ENCODE measurements at regions not wholly inside any gene's neighbourhood (a gene's known extent, or its start where the extent isn't known, plus 50 kb on each side); places are given as distances from the start of the nearest gene placed in this dataset.

DNA sequence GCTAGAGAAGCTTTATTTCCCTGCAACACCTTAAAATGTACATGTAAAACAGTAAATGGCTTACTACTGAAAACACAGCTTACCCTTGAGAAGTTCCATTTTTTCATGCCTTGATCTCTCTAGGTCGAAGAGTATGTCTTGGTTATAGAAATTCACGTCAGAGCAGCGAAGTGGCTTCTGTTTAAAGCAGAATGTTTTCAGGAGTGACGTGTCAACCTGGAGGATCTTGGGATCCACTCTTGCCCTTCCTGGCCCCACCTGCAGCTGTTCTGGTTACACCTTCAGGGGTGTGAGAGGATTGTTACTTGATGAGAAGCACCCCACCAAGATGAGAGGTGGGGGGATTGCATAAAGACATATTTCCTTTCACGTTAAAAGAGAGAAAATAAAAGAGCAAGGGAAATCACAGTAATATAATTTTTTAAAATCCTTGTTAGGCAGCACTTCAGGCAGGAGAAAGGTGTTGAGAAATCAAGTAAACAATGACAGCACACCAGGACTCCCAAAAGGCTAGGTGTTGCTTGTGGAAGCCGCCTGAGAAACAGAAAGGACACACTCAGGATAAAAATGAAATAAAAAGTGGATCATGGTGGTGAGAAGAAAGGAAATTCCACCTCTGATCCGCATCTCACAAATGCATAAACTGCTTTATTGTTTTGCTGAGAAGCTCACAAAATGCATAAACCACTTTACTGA is 149.7 kb downstream of the UNC5CL start:
- WGBS, 2 experiments = 96% methylated on average over 6 to 7 of the region's 7 CpGs
- no peaks in the 10 kb centered on the region for H3K9me3 ChIP-seq (ENCODE audit: control insufficient read depth, low read length)
- peaks cover 5% of the 10 kb centered on the region for H3K4me1 ChIP-seq (ENCODE audit: control insufficient read depth, insufficient read depth, low read length)
- no peaks in the 10 kb centered on the region for H3K27me3 ChIP-seq (ENCODE audit: control insufficient read depth, insufficient read depth, low read length, poor library complexity, severe bottlenecking)
- H3K36me3 ChIP-seq (ENCODE audit: control insufficient read depth, insufficient read depth, low read length) = no peaks in the 10 kb centered on the region
- no peak overlapping the region for H3K27ac ChIP-seq (ENCODE audit: insufficient read depth, low read depth, low read length, poor library complexity, severe bottlenecking)
- no peak overlapping the region for H3K4me3 ChIP-seq (ENCODE audit: insufficient read depth, low read depth, low read length)

DNA sequence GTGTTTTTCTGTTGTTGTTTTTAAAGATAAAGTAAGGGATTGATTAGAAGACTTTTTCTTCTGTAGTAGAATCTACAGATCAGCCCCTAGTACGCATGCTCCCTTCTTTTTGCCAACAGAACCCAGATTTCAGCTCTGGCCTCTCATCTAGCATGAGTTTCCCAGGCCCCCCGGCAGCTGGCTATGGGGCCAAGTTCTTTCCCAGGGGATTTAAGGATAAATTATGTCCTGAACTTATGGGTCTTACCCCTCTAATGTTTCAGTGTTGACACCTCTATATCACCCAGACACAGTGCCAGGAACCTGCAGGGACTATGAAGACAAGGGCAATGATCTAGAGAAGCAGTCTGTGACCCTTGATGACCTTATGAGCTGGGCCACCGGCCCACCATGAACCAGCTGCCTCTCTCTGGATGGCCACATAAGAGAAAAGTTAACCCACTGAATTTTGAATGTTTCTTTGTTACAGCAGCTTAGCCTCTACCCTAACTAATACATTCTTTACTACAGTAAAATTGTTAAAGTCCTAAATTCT is 150.5 kb downstream of the UNC5CL start:
- H3K27me3 ChIP-seq (ENCODE audit: control insufficient read depth, insufficient read depth, low read length, poor library complexity, severe bottlenecking) = no peaks in the 10 kb centered on the region
- H3K27ac ChIP-seq (ENCODE audit: insufficient read depth, low read depth, low read length, poor library complexity, severe bottlenecking) = no peak overlapping the region
- H3K36me3 ChIP-seq (ENCODE audit: control insufficient read depth, insufficient read depth, low read length) = no peaks in the 10 kb centered on the region
- no peak overlapping the region for H3K4me3 ChIP-seq (ENCODE audit: insufficient read depth, low read depth, low read length)
- peaks cover 5% of the 10 kb centered on the region for H3K4me1 ChIP-seq (ENCODE audit: control insufficient read depth, insufficient read depth, low read length)
- WGBS, 2 experiments = 91 to 94% methylated on average over 3 of the region's 3 CpGs
- H3K9me3 ChIP-seq (ENCODE audit: control insufficient read depth, low read length) = no peaks in the 10 kb centered on the region

DNA sequence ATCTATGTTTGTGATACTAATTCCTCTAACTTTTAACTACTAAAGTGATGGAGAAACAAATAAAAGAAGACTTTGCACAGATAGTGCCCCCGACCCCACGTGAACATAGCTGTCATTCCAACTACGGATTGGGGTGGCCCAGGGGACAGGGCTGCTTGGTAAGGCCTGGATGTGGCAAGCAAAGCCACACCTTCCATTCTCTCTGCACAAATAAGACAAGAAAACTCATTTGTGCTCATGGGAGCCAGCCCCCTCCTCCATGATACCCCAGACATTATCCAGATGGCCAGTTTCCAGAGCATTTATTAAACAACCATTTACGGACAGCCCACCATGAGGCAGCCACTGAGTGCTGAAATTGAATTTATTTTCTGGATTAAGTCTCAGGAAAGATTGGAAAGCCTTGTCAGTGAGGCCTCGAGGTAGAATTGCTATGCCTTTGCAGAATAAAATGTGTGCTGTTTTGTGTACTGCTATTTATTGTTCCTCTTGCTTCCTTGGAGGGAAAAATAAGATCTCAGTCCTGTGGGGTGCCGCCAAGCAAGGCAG is 151.2 kb downstream of the UNC5CL start:
- Histone ChIP-seq H3K36me3 (ENCODE audit: control insufficient read depth, insufficient read depth, low read length) (no peaks in the 10 kb centered on the region), H3K4me3 (ENCODE audit: insufficient read depth, low read depth, low read length) (no peak overlapping the region), H3K27ac (ENCODE audit: insufficient read depth, low read depth, low read length, poor library complexity, severe bottlenecking) (no peak overlapping the region), H3K4me1 (ENCODE audit: control insufficient read depth, insufficient read depth, low read length) (peaks cover 5% of the 10 kb centered on the region), H3K27me3 (ENCODE audit: control insufficient read depth, insufficient read depth, low read length, poor library complexity, severe bottlenecking) (no peaks in the 10 kb centered on the region), H3K9me3 (ENCODE audit: control insufficient read depth, low read length) (no peaks in the 10 kb centered on the region)
- 96% methylated on average over 6 of the region's 6 CpGs for WGBS, 2 experiments

DNA sequence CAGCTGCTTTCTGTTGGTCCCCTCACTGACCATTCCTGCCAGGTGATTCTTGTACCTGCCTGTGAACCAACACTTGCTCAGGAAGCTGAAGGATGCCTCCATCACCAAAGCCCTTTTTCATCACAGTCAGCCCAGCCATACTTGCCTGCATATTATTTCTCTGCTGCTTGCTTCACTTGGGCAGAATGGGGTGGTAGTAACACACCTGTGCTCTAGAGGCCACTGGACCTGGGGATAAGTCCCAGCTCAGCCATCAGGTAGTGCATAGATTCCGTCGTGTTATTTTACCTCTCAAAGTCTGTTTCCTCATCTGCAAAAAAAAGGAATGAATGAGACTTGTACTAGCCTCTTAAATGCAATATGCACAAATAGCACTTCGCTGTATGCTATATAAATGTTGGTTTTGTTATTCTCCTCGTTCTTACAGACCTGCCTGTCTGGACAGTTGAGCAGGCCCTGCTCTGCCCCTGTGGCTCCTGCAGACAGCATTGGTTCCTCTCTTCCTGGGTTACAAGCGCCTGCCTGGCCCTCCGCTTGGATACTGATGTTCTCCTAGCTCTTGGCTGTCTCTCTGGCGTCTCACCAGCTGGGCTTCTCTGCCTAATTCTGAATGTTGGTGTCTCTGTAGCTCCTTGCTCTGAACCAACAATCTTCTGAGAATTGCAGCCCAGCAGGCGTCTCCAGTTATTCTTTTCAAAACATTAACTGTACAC is 151.8 kb downstream of the UNC5CL start:
- no peaks in the 10 kb centered on the region for H3K27me3 ChIP-seq (ENCODE audit: control insufficient read depth, insufficient read depth, low read length, poor library complexity, severe bottlenecking)
- 91 to 93% methylated on average over 8 of the region's 8 CpGs for WGBS, 2 experiments
- H3K4me1 ChIP-seq (ENCODE audit: control insufficient read depth, insufficient read depth, low read length) = peaks cover 5% of the 10 kb centered on the region
- no peak overlapping the region for H3K27ac ChIP-seq (ENCODE audit: insufficient read depth, low read depth, low read length, poor library complexity, severe bottlenecking)
- H3K4me3 ChIP-seq (ENCODE audit: insufficient read depth, low read depth, low read length) = no peak overlapping the region
- no peaks in the 10 kb centered on the region for H3K9me3 ChIP-seq (ENCODE audit: control insufficient read depth, low read length)
- no peaks in the 10 kb centered on the region for H3K36me3 ChIP-seq (ENCODE audit: control insufficient read depth, insufficient read depth, low read length)

DNA sequence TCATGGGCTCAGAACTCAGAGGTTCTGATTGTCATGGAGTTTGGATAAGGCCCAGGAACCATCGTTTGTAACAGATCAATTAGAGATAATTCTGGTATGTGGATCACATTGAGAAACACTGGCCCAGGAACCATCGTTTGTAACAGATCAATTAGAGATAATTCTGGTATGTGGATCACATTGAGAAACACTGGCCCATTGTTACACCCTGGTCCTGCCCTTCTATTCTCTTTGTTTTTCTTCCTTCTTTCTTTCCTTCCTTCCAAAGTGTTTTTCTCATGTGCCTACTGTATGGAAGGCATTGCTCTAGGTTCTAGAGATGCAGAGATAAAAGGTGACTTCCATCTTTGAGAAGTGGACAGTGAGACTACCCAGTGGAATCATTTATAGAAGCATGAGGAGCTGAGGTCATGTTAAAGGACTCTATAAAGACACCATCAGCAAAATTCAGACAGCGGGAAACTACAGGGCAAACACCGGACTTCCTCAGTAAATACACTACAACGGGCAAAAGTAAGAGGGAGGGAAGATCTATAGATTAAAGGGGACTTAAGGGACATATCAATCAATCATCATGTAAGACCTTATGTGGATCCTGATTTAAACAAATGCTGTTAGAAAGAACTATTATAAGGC is 153.8 kb downstream of the UNC5CL start:
- Histone ChIP-seq H3K4me1 (ENCODE audit: control insufficient read depth, insufficient read depth, low read length) (peaks cover 5% of the 10 kb centered on the region), H3K9me3 (ENCODE audit: control insufficient read depth, low read length) (no peaks in the 10 kb centered on the region), H3K36me3 (ENCODE audit: control insufficient read depth, insufficient read depth, low read length) (no peaks in the 10 kb centered on the region), H3K27ac (ENCODE audit: insufficient read depth, low read depth, low read length, poor library complexity, severe bottlenecking) (no peak overlapping the region), H3K27me3 (ENCODE audit: control insufficient read depth, insufficient read depth, low read length, poor library complexity, severe bottlenecking) (no peaks in the 10 kb centered on the region), H3K4me3 (ENCODE audit: insufficient read depth, low read depth, low read length) (no peak overlapping the region)
- WGBS, 2 experiments = 92 to 95% methylated on average over 5 of the region's 5 CpGs

DNA sequence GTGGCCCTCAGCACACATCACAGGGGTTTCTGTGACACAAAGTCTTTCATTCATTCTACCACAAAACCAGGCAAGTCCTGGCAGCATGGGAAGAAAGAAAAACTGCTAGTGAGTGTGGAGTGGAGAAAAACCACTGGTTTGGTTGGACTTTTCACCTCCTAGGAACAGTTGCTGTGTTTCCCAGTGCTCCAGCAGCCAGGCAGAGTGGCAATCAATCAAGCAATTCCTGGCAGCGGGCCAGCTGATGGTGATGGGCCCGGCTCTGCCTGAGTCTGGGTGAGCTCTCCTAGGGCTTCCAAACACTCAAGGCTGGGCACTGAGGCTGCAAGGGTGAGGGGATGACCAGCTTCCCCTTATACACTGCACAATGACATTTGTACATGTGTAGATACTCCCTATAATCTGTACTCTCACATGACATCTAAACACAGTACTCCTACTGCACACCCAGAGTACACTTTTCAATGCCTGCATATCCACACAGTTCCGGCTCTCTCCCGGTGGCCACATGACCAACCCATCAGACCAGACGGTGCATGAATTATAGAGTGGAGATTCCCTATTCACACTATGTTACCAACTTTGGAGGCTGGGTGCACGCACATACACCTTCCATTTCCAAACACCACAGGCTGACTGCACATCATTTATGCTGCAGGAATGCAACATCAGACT is 156.6 kb downstream of the UNC5CL start:
- no peak overlapping the region for H3K27ac ChIP-seq (ENCODE audit: insufficient read depth, low read depth, low read length, poor library complexity, severe bottlenecking)
- 83 to 94% methylated on average over 6 of the region's 6 CpGs for WGBS, 2 experiments
- no peaks in the 10 kb centered on the region for H3K27me3 ChIP-seq (ENCODE audit: control insufficient read depth, insufficient read depth, low read length, poor library complexity, severe bottlenecking)
- no peaks in the 10 kb centered on the region for H3K9me3 ChIP-seq (ENCODE audit: control insufficient read depth, low read length)
- H3K36me3 ChIP-seq (ENCODE audit: control insufficient read depth, insufficient read depth, low read length) = no peaks in the 10 kb centered on the region
- no peaks in the 10 kb centered on the region for H3K4me1 ChIP-seq (ENCODE audit: control insufficient read depth, insufficient read depth, low read length)
- H3K4me3 ChIP-seq (ENCODE audit: insufficient read depth, low read depth, low read length) = no peak overlapping the region

DNA sequence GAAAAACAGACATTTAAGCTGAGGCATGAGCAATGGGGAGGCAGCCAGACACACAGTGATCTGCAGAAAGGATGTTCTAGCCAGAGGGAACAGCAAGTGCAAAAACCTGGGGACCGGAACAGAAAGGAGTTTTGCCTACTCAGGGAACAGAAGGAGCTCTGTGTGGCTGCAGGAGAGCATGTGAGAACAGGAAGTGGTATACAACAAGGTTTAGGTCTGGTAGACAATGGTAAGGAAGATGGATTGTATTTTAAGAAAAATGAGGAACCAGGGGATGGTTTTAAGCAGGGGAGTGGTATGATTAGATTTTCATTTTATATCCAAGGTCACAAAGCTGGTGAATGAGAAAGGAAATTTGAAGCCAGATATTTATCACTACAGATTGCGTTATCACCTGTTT is 157.5 kb downstream of the UNC5CL start:
- Histone ChIP-seq H3K27me3 (ENCODE audit: control insufficient read depth, insufficient read depth, low read length, poor library complexity, severe bottlenecking) (no peaks in the 10 kb centered on the region), H3K4me3 (ENCODE audit: insufficient read depth, low read depth, low read length) (no peak overlapping the region), H3K27ac (ENCODE audit: insufficient read depth, low read depth, low read length, poor library complexity, severe bottlenecking) (no peak overlapping the region), H3K36me3 (ENCODE audit: control insufficient read depth, insufficient read depth, low read length) (no peaks in the 10 kb centered on the region), H3K9me3 (ENCODE audit: control insufficient read depth, low read length) (no peaks in the 10 kb centered on the region), H3K4me1 (ENCODE audit: control insufficient read depth, insufficient read depth, low read length) (no peaks in the 10 kb centered on the region)
- 93 to 94% methylated on average over 2 of the region's 2 CpGs for WGBS, 2 experiments

DNA sequence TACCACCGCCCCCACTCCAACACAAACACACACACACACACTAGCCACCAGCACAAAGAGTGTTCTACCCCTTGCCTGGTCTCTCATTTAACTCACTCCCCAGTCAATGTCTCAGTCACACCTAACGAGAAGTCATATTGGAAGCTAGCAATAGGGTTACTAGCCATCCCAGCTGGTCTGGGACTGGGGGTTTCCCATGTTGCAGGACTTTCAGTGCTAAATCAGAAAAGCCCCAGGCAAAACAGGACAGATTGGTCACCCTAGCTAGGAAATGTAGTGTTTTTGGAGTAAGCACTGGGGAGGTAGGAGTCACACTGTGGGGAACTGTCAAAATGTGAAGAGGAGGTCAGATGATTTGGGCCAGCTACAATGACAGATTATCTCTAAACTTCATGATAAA is 158.1 kb downstream of the UNC5CL start:
- 93 to 96% methylated on average over 2 of the region's 2 CpGs for WGBS, 2 experiments
- Histone ChIP-seq H3K36me3 (ENCODE audit: control insufficient read depth, insufficient read depth, low read length) (no peaks in the 10 kb centered on the region), H3K4me3 (ENCODE audit: insufficient read depth, low read depth, low read length) (no peak overlapping the region)

DNA sequence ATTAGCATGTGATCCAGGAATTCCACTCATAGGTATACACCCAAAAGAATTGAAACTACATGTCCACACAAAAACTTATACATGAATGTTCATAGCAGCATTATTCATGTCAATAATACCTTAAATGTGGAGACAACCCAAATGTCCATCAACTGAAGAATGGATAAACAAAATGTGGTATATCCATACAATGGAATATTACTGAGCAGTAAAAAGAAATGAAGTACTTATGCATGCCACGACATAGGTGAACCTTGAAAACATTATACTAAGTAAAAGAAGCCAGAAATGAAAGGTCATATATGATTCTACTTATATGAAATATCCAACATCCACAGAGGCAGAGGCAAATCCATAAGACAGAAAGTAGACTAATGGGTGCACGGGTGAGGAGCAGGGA is 159.9 kb downstream of the UNC5CL start:
- no peaks in the 10 kb centered on the region for H3K9me3 ChIP-seq (ENCODE audit: control insufficient read depth, low read length)
- WGBS, 2 experiments = 100% methylated on average over 1 to 2 of the region's 2 CpGs
- H3K4me1 ChIP-seq (ENCODE audit: control insufficient read depth, insufficient read depth, low read length) = no peaks in the 10 kb centered on the region
- H3K27me3 ChIP-seq (ENCODE audit: control insufficient read depth, insufficient read depth, low read length, poor library complexity, severe bottlenecking) = no peaks in the 10 kb centered on the region
- H3K36me3 ChIP-seq (ENCODE audit: control insufficient read depth, insufficient read depth, low read length) = no peaks in the 10 kb centered on the region
- H3K4me3 ChIP-seq (ENCODE audit: insufficient read depth, low read depth, low read length) = no peak overlapping the region
- H3K27ac ChIP-seq (ENCODE audit: insufficient read depth, low read depth, low read length, poor library complexity, severe bottlenecking) = no peak overlapping the region

More for the DNA sequence above, 158.1 kb downstream of the UNC5CL start:
- H3K9me3 ChIP-seq (ENCODE audit: control insufficient read depth, low read length) = no peaks in the 10 kb centered on the region
- H3K4me1 ChIP-seq (ENCODE audit: control insufficient read depth, insufficient read depth, low read length) = no peaks in the 10 kb centered on the region
- H3K27me3 ChIP-seq (ENCODE audit: control insufficient read depth, insufficient read depth, low read length, poor library complexity, severe bottlenecking) = no peaks in the 10 kb centered on the region
- H3K27ac ChIP-seq (ENCODE audit: insufficient read depth, low read depth, low read length, poor library complexity, severe bottlenecking) = no peak overlapping the region
